ENCODE measurements at regions not wholly inside any gene's neighbourhood (a gene's known extent, or its start where the extent isn't known, plus 50 kb on each side); places are given as distances from the start of the nearest gene placed in this dataset.
"Not testable (repeated sequence)": the region's sequence is repeated elsewhere in the genome, so short reads cannot be mapped to it uniquely, and the experiment has no call there.

DNA sequence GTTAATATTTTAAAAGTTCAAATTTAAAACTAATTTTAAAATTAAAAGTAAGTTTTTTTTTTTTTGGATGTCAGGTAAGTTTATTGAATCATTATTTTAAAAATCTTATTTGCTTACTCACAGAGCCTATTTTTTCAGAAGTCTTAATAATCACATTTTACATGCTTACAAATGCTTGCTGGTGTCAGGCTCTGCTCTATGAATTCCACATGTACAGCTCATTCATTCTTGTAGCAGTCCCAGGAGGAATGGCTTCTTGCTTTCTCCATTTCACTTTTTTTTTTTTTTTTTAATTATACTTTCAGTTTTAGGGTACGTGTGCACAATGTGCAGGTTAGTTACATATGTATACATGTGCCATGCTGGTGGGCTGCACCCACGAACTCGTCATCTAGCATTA is 368.1 kb downstream of the HS3ST1 start:
- TF ChIP-seq, protein P1, sequence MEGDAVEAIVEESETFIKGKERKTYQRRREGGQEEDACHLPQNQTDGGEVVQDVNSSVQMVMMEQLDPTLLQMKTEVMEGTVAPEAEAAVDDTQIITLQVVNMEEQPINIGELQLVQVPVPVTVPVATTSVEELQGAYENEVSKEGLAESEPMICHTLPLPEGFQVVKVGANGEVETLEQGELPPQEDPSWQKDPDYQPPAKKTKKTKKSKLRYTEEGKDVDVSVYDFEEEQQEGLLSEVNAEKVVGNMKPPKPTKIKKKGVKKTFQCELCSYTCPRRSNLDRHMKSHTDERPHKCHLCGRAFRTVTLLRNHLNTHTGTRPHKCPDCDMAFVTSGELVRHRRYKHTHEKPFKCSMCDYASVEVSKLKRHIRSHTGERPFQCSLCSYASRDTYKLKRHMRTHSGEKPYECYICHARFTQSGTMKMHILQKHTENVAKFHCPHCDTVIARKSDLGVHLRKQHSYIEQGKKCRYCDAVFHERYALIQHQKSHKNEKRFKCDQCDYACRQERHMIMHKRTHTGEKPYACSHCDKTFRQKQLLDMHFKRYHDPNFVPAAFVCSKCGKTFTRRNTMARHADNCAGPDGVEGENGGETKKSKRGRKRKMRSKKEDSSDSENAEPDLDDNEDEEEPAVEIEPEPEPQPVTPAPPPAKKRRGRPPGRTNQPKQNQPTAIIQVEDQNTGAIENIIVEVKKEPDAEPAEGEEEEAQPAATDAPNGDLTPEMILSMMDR (IDR thresholded peaks at IDR 0.05 in 8 of 11, conservative IDR thresholded peaks at IDR 0.05 in 3 of 11): not testable (repeated sequence)
- TF ChIP-seq POLR2A, POLR2AphosphoS5 (IDR thresholded peaks at IDR 0.05): not testable (repeated sequence)
